ENCODE measurements at regions not wholly inside any gene's neighbourhood (a gene's known extent, or its start where the extent isn't known, plus 50 kb on each side); places are given as distances from the start of the nearest gene placed in this dataset.
"Not testable (repeated sequence)": the region's sequence is repeated elsewhere in the genome, so short reads cannot be mapped to it uniquely, and the experiment has no call there.

- DNase-seq (ENCODE audit: low read depth) = no peak
These were observed 183.4 kb upstream of the SULF2 start for GRCh38 chr20:47968541-47969310.

- no peak for DNase-seq (ENCODE audit: low read depth)
These were observed 178.9 kb upstream of the SULF2 start for GRCh38 chr20:47964149-47964548.

- no peak for DNase-seq (ENCODE audit: low read depth)
These were observed 177.7 kb upstream of the SULF2 start for GRCh38 chr20:47963022-47963421.

GRCh38 chr20:47962286-47962963 lies 177.1 kb upstream of the SULF2 start:
- DNase-seq (ENCODE audit: low read depth) = no peak

- DNase-seq (ENCODE audit: low read depth) = no peak
These were observed 175.7 kb upstream of the SULF2 start for GRCh38 chr20:47960769-47961541.

- no peak for DNase-seq (ENCODE audit: low read depth)
These were observed 175.0 kb upstream of the SULF2 start for GRCh38 chr20:47960277-47960676.

- DNase-seq (ENCODE audit: low read depth) = not testable (repeated sequence)
These were observed 172.9 kb upstream of the SULF2 start for GRCh38 chr20:47957989-47958801.

- DNase-seq (ENCODE audit: low read depth) = no peak
These were observed 171.9 kb upstream of the SULF2 start for GRCh38 chr20:47957135-47957534.

GRCh38 chr20:47956268-47956995 lies 171.2 kb upstream of the SULF2 start:
- DNase-seq (ENCODE audit: low read depth) = no peak

- DNase-seq (ENCODE audit: low read depth) = no peak
These were observed 168.2 kb upstream of the SULF2 start for GRCh38 chr20:47953471-47953870.

GRCh38 chr20:47952023-47952564 lies 166.8 kb upstream of the SULF2 start:
- no peak for DNase-seq (ENCODE audit: low read depth)

GRCh38 chr20:47951521-47951971 lies 166.3 kb upstream of the SULF2 start:
- no peak for DNase-seq (ENCODE audit: low read depth)

- DNase-seq (ENCODE audit: low read depth) = no peak
These were observed 165.6 kb upstream of the SULF2 start for GRCh38 chr20:47950913-47951283.

GRCh38 chr20:47950124-47950912 lies 165.0 kb upstream of the SULF2 start:
- DNase-seq (ENCODE audit: low read depth) = no peak

- no peak for DNase-seq (ENCODE audit: low read depth)
These were observed 163.9 kb upstream of the SULF2 start for GRCh38 chr20:47949230-47949629.

GRCh38 chr20:47944682-47945081 lies 159.4 kb upstream of the SULF2 start:
- DNase-seq (ENCODE audit: low read depth) = no peak

- DNase-seq (ENCODE audit: low read depth) = no peak
These were observed 156.6 kb upstream of the SULF2 start for GRCh38 chr20:47941869-47942268.

- DNase-seq (ENCODE audit: low read depth) = no peak
These were observed 155.0 kb upstream of the SULF2 start for GRCh38 chr20:47940101-47940813.

GRCh38 chr20:47936612-47937011 lies 151.3 kb upstream of the SULF2 start:
- no peak for DNase-seq (ENCODE audit: low read depth)

- no peak for DNase-seq (ENCODE audit: low read depth)
These were observed 149.5 kb upstream of the SULF2 start for GRCh38 chr20:47934761-47935160.

Measured in activated T-cell treated with anti-CD3 and anti-CD28 coated beads for 48 hours (primary cell).